ENCODE measurements at regions not wholly inside any gene's neighbourhood (a gene's known extent, or its start where the extent isn't known, plus 50 kb on each side); places are given as distances from the start of the nearest gene placed in this dataset.

GRCh38 chr14:86815341-86815740 lies 1177.6 kb downstream of the GALC start:
- TF ChIP-seq, protein P1, sequence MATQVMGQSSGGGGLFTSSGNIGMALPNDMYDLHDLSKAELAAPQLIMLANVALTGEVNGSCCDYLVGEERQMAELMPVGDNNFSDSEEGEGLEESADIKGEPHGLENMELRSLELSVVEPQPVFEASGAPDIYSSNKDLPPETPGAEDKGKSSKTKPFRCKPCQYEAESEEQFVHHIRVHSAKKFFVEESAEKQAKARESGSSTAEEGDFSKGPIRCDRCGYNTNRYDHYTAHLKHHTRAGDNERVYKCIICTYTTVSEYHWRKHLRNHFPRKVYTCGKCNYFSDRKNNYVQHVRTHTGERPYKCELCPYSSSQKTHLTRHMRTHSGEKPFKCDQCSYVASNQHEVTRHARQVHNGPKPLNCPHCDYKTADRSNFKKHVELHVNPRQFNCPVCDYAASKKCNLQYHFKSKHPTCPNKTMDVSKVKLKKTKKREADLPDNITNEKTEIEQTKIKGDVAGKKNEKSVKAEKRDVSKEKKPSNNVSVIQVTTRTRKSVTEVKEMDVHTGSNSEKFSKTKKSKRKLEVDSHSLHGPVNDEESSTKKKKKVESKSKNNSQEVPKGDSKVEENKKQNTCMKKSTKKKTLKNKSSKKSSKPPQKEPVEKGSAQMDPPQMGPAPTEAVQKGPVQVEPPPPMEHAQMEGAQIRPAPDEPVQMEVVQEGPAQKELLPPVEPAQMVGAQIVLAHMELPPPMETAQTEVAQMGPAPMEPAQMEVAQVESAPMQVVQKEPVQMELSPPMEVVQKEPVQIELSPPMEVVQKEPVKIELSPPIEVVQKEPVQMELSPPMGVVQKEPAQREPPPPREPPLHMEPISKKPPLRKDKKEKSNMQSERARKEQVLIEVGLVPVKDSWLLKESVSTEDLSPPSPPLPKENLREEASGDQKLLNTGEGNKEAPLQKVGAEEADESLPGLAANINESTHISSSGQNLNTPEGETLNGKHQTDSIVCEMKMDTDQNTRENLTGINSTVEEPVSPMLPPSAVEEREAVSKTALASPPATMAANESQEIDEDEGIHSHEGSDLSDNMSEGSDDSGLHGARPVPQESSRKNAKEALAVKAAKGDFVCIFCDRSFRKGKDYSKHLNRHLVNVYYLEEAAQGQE (IDR thresholded peaks at IDR 0.05; ENCODE audit: insufficient read depth in 1 of 2, low read depth in 2 of 2, low read length in 2 of 2) = no peak
- no peak for TF ChIP-seq POLR2AphosphoS5 (IDR thresholded peaks at IDR 0.05; ENCODE audit: low read depth, low read length)

Data from PFSK-1 (cell line).